Small intestine (tissue), 7 donors: ENCODE measurements at regions not wholly inside any gene's neighbourhood (a gene's known extent, or its start where the extent isn't known, plus 50 kb on each side); places are given as distances from the start of the nearest gene placed in this dataset.

Source experiments
- DNase-seq, 2 donors: peaks; one replicate each; pipeline versions ENCODE4 v3.0.0 to v3.0.0-alpha.2; 2013
- FAIRE-seq: peaks from 2 replicates; lab custom pipeline; 2012; peaks lifted over from hg19 to GRCh38; lab: Jason Lieb, UNC
- H3K27ac ChIP-seq, 3 donors: one replicate each; pipeline ENCODE4 v1.5.1; 2013; ENCODE audit warnings: low read length in 2 of 3, mild to moderate bottlenecking in 2 of 3, control low read depth in 1 of 3, inconsistent platforms in 1 of 3, low read depth in 1 of 3, moderate library complexity in 1 of 3
- H3K27me3 ChIP-seq, 3 donors: one replicate each; pipeline ENCODE4 v1.6.1; 2013; ENCODE audit warnings: low read length in 3 of 3, inconsistent platforms in 1 of 3; ENCODE audit not compliant: control insufficient read depth in 3 of 3, insufficient read depth in 3 of 3
- H3K36me3 ChIP-seq, 3 donors: one replicate each; pipeline ENCODE4 v1.6.1; 2013; ENCODE audit warnings: low read length in 3 of 3, inconsistent platforms in 1 of 3, low read depth in 1 of 3, mild to moderate bottlenecking in 1 of 3, moderate library complexity in 1 of 3; ENCODE audit not compliant: control insufficient read depth in 3 of 3, insufficient read depth in 2 of 3
- H3K4me1 ChIP-seq, 3 donors: one replicate each; pipeline ENCODE4 v1.6.1; 2013; ENCODE audit warnings: low read length in 2 of 3, inconsistent platforms in 1 of 3, low read depth in 1 of 3, mild to moderate bottlenecking in 1 of 3, moderate library complexity in 1 of 3; ENCODE audit not compliant: control insufficient read depth in 3 of 3, insufficient read depth in 2 of 3
- H3K4me3 ChIP-seq, 3 donors: one replicate each; pipeline ENCODE4 v1.5.1; 2013; ENCODE audit warnings: low read length in 3 of 3, control low read depth in 1 of 3, inconsistent platforms in 1 of 3, low read depth in 1 of 3, mild to moderate bottlenecking in 1 of 3, moderate library complexity in 1 of 3
- H3K9me3 ChIP-seq, 2 donors: one replicate each; pipeline ENCODE4 v1.6.1; 2013; ENCODE audit warnings: low read depth in 1 of 2, low read length in 1 of 2; ENCODE audit not compliant: control insufficient read depth in 2 of 2, insufficient read depth in 1 of 2
- WGBS, 3 donors: extraction: QIAGEN DNeasy Blood & Tissue Kit; methylation state at CpG; one replicate each; pipeline ENCODE4 v1.1.7; 2013; 5-methylcytosine and 5-hydroxymethylcytosine counted together
- donor health status: healthy with polysubstance abuse.
- donor health status: control.
- donor health status: control.
- donor health status: Bipolar disorder and iron deficiency.
- donor health status: healthy.

DNA sequence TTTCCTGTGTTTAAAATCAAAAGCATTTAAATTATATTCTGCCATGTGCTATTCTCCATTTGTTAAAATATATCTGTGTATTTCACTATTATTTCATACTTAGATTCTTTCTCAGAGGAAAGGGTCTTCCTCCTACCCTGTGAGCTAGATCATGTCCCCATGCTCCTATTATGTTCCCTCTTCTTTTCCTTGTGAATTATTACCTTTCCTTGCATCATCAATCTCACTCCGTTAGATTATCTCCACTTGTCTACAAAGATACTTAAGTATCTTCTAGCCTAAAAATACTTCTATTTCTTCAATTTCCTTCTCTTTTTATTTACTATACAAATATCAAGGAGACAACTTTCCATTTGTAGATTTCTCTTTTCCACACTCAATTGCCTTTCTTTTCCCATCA lies 146.5 kb downstream of the FOXG1 start:
- DNase-seq (no peak), FAIRE-seq (no peak)
- Histone ChIP-seq H3K36me3 (no peaks in the 10 kb centered on the region), H3K4me1 (no peaks in the 10 kb centered on the region), H3K27me3 (no peaks in the 10 kb centered on the region), H3K4me3 (no peak overlapping the region), H3K27ac (no peak overlapping the region), H3K9me3 (no peaks in the 10 kb centered on the region)
- WGBS, 3 donors = 81 to 86% (median 81%) methylated on average over 1 of the region's 1 CpG

DNA sequence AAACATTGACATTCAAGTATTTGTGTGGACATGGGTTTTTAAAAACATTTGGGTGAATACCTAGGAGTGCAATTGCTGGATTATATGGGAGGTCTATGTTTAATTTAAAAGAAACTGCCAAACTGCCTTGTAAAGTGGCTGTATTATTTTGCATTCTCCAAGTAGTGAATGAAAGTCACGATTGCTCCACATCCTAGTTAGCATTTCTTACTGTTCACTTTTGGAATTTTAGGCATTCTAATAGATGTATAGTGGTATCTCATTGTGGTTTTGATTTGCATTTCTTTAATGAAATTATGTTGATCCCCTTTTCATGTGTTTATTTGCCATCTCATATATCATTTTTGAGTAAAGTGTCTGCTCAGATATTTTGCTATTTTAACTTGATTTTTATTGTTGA lies 159.5 kb downstream of the FOXG1 start:
- no peaks in the 10 kb centered on the region for H3K4me1 ChIP-seq
- 36 to 42% (median 40%) methylated on average over 1 of the region's 1 CpG for WGBS, 3 donors
- no peak for DNase-seq
- no peak overlapping the region for H3K27ac ChIP-seq
- no peak for FAIRE-seq
- H3K4me3 ChIP-seq = no peak overlapping the region
- H3K36me3 ChIP-seq = no peaks in the 10 kb centered on the region
- H3K9me3 ChIP-seq = no peaks in the 10 kb centered on the region
- no peaks in the 10 kb centered on the region for H3K27me3 ChIP-seq

DNA sequence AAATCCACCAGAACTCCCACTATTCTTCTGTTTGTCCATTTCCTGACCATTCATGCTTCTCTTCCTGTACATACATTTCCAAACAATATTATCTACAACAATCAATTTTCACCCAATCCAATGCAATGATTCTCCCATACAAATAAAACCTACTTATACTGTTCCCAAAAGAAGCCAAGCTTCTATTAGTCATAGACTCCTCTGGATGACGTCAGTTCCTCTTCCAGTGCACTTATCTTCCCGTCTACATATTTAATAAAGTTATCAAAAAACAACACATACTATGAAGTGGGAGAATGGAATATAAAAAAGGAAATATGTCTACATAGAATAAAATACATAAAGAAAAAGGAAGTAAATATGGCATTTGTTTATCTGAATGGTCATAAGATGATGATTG lies 165.4 kb downstream of the FOXG1 start:
- Histone ChIP-seq H3K27me3 (no peaks in the 10 kb centered on the region), H3K36me3 (no peaks in the 10 kb centered on the region), H3K27ac (no peak overlapping the region), H3K4me3 (no peak overlapping the region), H3K4me1 (no peaks in the 10 kb centered on the region), H3K9me3 (peaks cover 0 to 3% of the 10 kb centered on the region in 2 donors)
- WGBS, 3 donors = 55 to 70% (median 61%) methylated on average over 2 of the region's 2 CpGs
- FAIRE-seq = no peak
- DNase-seq = no peak

DNA sequence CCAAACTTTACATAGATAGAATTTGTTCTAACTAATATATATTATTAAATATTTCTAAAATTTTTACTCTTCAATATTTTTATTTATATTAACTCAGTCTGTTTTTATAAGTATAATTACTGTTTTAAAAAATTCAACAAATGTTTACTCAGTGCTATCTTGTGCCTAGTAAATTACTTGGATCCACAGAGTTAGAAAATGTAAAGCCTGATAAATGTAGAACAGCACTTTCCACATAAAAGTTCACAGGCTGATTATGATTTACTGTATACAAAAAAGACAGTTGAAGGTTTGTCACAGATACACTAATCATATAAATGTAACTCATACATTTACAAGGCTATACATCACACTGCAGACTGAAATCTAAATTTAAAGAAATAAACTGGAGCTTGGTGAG lies 170.0 kb downstream of the FOXG1 start:
- Histone ChIP-seq H3K9me3 (peaks cover 0 to 3% of the 10 kb centered on the region in 2 donors), H3K27me3 (no peaks in the 10 kb centered on the region), H3K4me3 (no peak overlapping the region), H3K4me1 (no peaks in the 10 kb centered on the region), H3K27ac (no peak overlapping the region), H3K36me3 (no peaks in the 10 kb centered on the region)
- no peak for FAIRE-seq
- DNase-seq = no peak

DNA sequence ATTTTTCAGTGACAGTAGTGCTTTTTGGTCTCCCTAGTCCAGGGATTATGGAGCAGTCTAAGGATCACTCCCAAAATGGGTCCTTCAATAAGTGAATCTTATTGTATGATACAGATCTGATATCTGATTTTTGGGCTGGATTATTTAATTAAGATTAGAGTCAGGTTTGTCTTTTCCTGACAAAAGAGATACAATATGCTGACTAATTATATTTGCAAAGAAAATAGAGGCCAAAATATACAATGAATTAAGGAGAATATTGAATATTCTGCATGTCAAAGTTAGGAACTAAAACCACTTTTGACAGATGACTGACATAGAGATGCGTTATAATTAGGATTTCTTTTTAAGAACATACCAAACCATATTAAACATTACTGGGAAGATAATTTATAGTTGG lies 175.2 kb downstream of the FOXG1 start:
- Histone ChIP-seq H3K36me3 (no peaks in the 10 kb centered on the region), H3K27me3 (no peaks in the 10 kb centered on the region), H3K4me1 (no peaks in the 10 kb centered on the region), H3K9me3 (no peaks in the 10 kb centered on the region), H3K27ac (no peak overlapping the region), H3K4me3 (no peak overlapping the region)
- 87 to 97% (median 96%) methylated on average over 1 of the region's 1 CpG for WGBS, 3 donors
- DNase-seq (no peak), FAIRE-seq (no peak)

DNA sequence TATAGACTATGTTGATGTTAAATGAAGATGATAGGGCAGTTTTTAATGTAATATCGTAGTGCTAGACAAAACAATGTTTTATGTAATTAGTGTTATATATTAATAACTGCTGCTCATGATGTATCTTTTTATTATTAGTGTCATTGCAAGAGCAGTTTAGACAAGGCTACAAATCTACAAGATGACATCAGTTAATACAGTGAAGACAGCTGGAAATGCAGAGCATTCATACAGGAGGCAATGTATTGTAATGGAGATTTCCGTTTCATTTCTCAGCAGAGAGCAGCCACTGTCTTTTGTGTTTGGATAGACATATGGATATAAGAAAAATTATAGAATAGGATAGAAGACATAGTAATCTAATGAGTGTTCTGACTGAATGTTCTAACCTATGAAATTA lies 178.0 kb downstream of the FOXG1 start:
- 78 to 84% (median 82%) methylated on average over 2 of the region's 2 CpGs for WGBS, 3 donors
- no peak for FAIRE-seq

DNA sequence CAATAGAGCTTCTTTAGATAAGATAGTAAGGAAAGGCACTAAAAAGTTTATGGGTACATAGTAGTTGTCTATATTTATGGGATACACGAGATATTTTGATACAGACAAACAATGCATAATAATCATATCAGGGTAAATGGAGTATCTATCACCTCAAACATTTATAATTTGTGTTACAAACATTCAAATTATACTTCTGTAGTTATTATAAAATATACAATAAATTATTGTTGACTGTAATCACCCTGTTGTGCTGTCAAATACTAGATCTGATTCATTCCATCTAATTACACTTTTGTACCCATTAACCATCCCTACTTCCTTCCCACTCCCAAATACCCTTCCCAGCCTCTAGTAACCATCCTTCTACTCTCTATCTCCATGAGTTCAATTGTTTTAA lies 179.7 kb downstream of the FOXG1 start:
- FAIRE-seq = no peak
- WGBS, 3 donors = 40 to 68% (median 48%) methylated on average over 1 of the region's 1 CpG
- H3K27me3 ChIP-seq = no peaks in the 10 kb centered on the region
- DNase-seq = no peak
- H3K4me1 ChIP-seq = no peaks in the 10 kb centered on the region
- no peak overlapping the region for H3K27ac ChIP-seq
- H3K9me3 ChIP-seq = no peaks in the 10 kb centered on the region
- no peaks in the 10 kb centered on the region for H3K36me3 ChIP-seq
- no peak overlapping the region for H3K4me3 ChIP-seq

More for the DNA sequence above, 178.0 kb downstream of the FOXG1 start:
- H3K9me3 ChIP-seq = no peaks in the 10 kb centered on the region
- H3K4me1 ChIP-seq = no peaks in the 10 kb centered on the region
- no peak overlapping the region for H3K4me3 ChIP-seq
- DNase-seq = no peak
- no peaks in the 10 kb centered on the region for H3K36me3 ChIP-seq
- no peaks in the 10 kb centered on the region for H3K27me3 ChIP-seq
- no peak overlapping the region for H3K27ac ChIP-seq

DNA sequence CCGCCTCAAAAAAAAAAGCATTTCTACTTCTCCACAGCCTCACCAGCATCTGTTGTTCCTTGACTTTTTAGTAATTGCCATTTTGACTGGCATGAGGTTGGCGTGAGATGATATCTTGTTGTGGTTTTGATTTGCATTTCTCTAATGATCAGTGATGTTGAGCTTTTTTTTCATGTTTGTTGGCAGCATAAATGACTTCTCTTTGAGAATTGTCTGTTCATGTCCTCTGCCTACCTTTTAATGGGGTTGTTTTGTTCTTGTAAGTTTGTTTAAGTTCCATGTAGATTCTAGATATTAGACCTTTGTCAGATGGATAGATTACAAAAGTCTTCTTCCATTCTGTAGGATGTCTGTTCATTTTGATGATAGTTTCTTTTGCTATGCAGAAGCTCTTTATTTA lies 182.9 kb downstream of the FOXG1 start:
- H3K36me3 ChIP-seq = no peaks in the 10 kb centered on the region
- H3K4me1 ChIP-seq = no peaks in the 10 kb centered on the region
- no peaks in the 10 kb centered on the region for H3K9me3 ChIP-seq
- H3K27ac ChIP-seq = no peak overlapping the region
- FAIRE-seq (no peak), DNase-seq (no peak)
- H3K4me3 ChIP-seq = no peak overlapping the region
- no peaks in the 10 kb centered on the region for H3K27me3 ChIP-seq
- 85 to 93% (median 88%) methylated on average over 2 of the region's 2 CpGs for WGBS, 3 donors

DNA sequence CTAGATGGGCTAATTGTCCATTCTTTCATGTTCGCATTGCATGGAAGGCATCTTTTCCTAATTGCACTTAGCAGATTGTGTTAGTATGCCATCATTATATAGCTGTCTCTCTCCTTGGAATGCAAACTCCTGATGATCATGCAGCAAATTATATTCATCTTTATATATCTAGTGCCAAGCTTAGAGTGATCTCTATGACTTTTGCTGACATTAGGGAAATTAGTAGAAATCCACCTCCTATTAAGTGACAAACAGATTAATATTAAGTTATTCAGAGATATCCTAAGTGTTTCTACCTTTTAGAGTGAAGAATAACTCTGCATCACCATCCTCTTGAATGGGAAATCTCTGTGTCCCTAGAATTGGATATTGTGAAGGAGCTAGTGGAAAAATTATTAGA lies 185.6 kb downstream of the FOXG1 start:
- Histone ChIP-seq H3K27ac (no peak overlapping the region), H3K36me3 (no peaks in the 10 kb centered on the region), H3K27me3 (no peaks in the 10 kb centered on the region), H3K4me3 (no peak overlapping the region), H3K4me1 (no peaks in the 10 kb centered on the region), H3K9me3 (peaks cover 0 to 3% of the 10 kb centered on the region in 2 donors)
- 90 to 100% (median 92%) methylated on average over 1 of the region's 1 CpG for WGBS, 3 donors
- DNase-seq = no peak
- no peak for FAIRE-seq
